ENCODE measurements at regions not wholly inside any gene's neighbourhood (a gene's known extent, or its start where the extent isn't known, plus 50 kb on each side); places are given as distances from the start of the nearest gene placed in this dataset.

- Mint-ChIP-seq H3K9me3 (no peaks in the 10 kb centered on the region), H3K4me1 (peaks cover 59% of the 10 kb centered on the region), H3K27ac (peak overlapping the region; percentile 99), H3K27me3 (ENCODE audit: low read depth) (no peaks in the 10 kb centered on the region), H3K36me3 (peaks cover 12% of the 10 kb centered on the region; the same call in 1 of the 2 replicates), H3K4me3 (peak overlapping the region; percentile 97)
- DNase-seq (ENCODE audit: low spot score) (peak; percentile 77), ATAC-seq (peak; percentile 70)
- ChIA-PET POLR2A (interaction anchor here (0.6 to 3.4 kb wide), 22 partner anchors 9 to 1107 kb away, joined by 3 to 50 read pairs (median 6); a partner anchor contains a TSS), CTCF (no interaction called here)
- no peak; the same call in 1 of the 2 replicates for TF ChIP-seq JUN (CRISPR knock-in tag; IDR thresholded peaks at IDR 0.05)
- peak; percentile 77; the same call in 1 of the 2 replicates for TF ChIP-seq ERG (CRISPR knock-in tag; IDR thresholded peaks at IDR 0.05)
- TF ChIP-seq FOXP1 (CRISPR knock-in tag; IDR thresholded peaks at IDR 0.05; ENCODE audit: borderline replicate concordance), result peak; percentile 98
- TF ChIP-seq ZBTB43 (CRISPR knock-in tag; IDR thresholded peaks at IDR 0.05), result peak; percentile 77
- TF ChIP-seq ZSCAN18 (CRISPR knock-in tag; IDR thresholded peaks at IDR 0.05), result no peak
- TF ChIP-seq ZNF281 (CRISPR knock-in tag; IDR thresholded peaks at IDR 0.05), result peak; percentile 98
- TF ChIP-seq ATF3 (CRISPR knock-in tag; conservative IDR thresholded peaks at IDR 0.05), result 0 out of 2 replicates have a peak, but pooled peaks have one; percentile 59
- TF ChIP-seq RELA (CRISPR knock-in tag; IDR thresholded peaks at IDR 0.05; ENCODE audit: borderline replicate concordance), result no peak
- TF ChIP-seq EMX1 (CRISPR knock-in tag; IDR thresholded peaks at IDR 0.05), result no peak; the same call in 1 of the 2 replicates
- TF ChIP-seq NFE2L1 (CRISPR knock-in tag; IDR thresholded peaks at IDR 0.05), result peak; percentile 75; the same call in 1 of the 2 replicates
- TF ChIP-seq NFYB (CRISPR knock-in tag; conservative IDR thresholded peaks at IDR 0.05; ENCODE audit: low read depth), result peak; percentile 47; the same call in 1 of the 2 replicates
- TF ChIP-seq NR1H2 (CRISPR knock-in tag; IDR thresholded peaks at IDR 0.05), result no peak
- peak; percentile 78; the same call in 1 of the 2 replicates for TF ChIP-seq CREM (CRISPR knock-in tag; IDR thresholded peaks at IDR 0.05)
- no peak for TF ChIP-seq ZNF263 (CRISPR knock-in tag; IDR thresholded peaks at IDR 0.05; ENCODE audit: low read depth)
- no peak for TF ChIP-seq ZNF138 (CRISPR knock-in tag; conservative IDR thresholded peaks at IDR 0.05)
- TF ChIP-seq ZNF423 (CRISPR knock-in tag; IDR thresholded peaks at IDR 0.05), result peak; percentile 11; the same call in 1 of the 2 replicates
- peak; percentile 70; the same call in 1 of the 2 replicates for TF ChIP-seq NFATC4 (CRISPR knock-in tag; IDR thresholded peaks at IDR 0.05)
- TF ChIP-seq FOXJ3 (CRISPR knock-in tag; IDR thresholded peaks at IDR 0.05; ENCODE audit: borderline replicate concordance), result no peak
- TF ChIP-seq TEAD4 (CRISPR knock-in tag; IDR thresholded peaks at IDR 0.05), result peak; percentile 70
- peak; percentile 78; the same call in 1 of the 2 replicates for TF ChIP-seq FOXK1 (CRISPR knock-in tag; IDR thresholded peaks at IDR 0.05)
- TF ChIP-seq OVOL2 (CRISPR knock-in tag; IDR thresholded peaks at IDR 0.05; ENCODE audit: borderline replicate concordance), result no peak
- TF ChIP-seq ZNF219 (CRISPR knock-in tag; IDR thresholded peaks at IDR 0.05; ENCODE audit: borderline replicate concordance), result peak; percentile 91
- TF ChIP-seq ZNF396 (CRISPR knock-in tag; IDR thresholded peaks at IDR 0.05; ENCODE audit: borderline replicate concordance), result no peak
- peak; percentile 90 for TF ChIP-seq FOXP4 (CRISPR knock-in tag; IDR thresholded peaks at IDR 0.05)
- no peak for TF ChIP-seq RORB (CRISPR knock-in tag; IDR thresholded peaks at IDR 0.05)
- TF ChIP-seq MLX (CRISPR knock-in tag; IDR thresholded peaks at IDR 0.05), result peak; percentile 85; the same call in 1 of the 2 replicates
- peak; percentile 2; the same call in 1 of the 2 replicates for TF ChIP-seq ZNF121 (CRISPR knock-in tag; IDR thresholded peaks at IDR 0.05)
Measured at GRCh38 chr6:27138837-27139755, 108.4 kb upstream of the PRSS16 start.

All from WTC11 (cell line).